ENCODE measurements at regions not wholly inside any gene's neighbourhood (a gene's known extent, or its start where the extent isn't known, plus 50 kb on each side); places are given as distances from the start of the nearest gene placed in this dataset.

GRCh38 chr13:73987618-73988017 is 146.6 kb downstream of the KLF12 start:
- peaks cover 28% of the 10 kb centered on the region for H3K4me1 Mint-ChIP-seq (ENCODE audit: unreplicated experiment)
- H3K27me3 Mint-ChIP-seq: no peaks in the 10 kb centered on the region
- no peak overlapping the region for H3K27ac Mint-ChIP-seq
- H3K36me3 Mint-ChIP-seq: peaks cover 6% of the 10 kb centered on the region
- DNase-seq (ENCODE audit: extremely low spot score, unreplicated experiment): no peak
- H3K9me3 Mint-ChIP-seq: no peaks in the 10 kb centered on the region
- no peak for TF ChIP-seq CTCF (conservative IDR thresholded peaks at IDR 0.05)
- no peak overlapping the region for H3K4me3 Mint-ChIP-seq

GRCh38 chr13:73985783-73986182 is 148.4 kb downstream of the KLF12 start:
- DNase-seq (ENCODE audit: extremely low spot score, unreplicated experiment): no peak
- Mint-ChIP-seq H3K4me3 (no peak overlapping the region), H3K9me3 (no peaks in the 10 kb centered on the region), H3K36me3 (no peaks in the 10 kb centered on the region), H3K27ac (no peak overlapping the region), H3K4me1 (ENCODE audit: unreplicated experiment) (peaks cover 24% of the 10 kb centered on the region), H3K27me3 (no peaks in the 10 kb centered on the region)
- TF ChIP-seq CTCF (conservative IDR thresholded peaks at IDR 0.05): no peak

GRCh38 chr13:73984949-73985691 is 149.1 kb downstream of the KLF12 start:
- Mint-ChIP-seq H3K4me3 (no peak overlapping the region), H3K27me3 (no peaks in the 10 kb centered on the region), H3K9me3 (no peaks in the 10 kb centered on the region), H3K27ac (no peak overlapping the region), H3K4me1 (ENCODE audit: unreplicated experiment) (peaks cover 24% of the 10 kb centered on the region), H3K36me3 (no peaks in the 10 kb centered on the region)
- no peak for DNase-seq (ENCODE audit: extremely low spot score, unreplicated experiment)
- no peak for TF ChIP-seq CTCF (conservative IDR thresholded peaks at IDR 0.05)

- TF ChIP-seq CTCF (conservative IDR thresholded peaks at IDR 0.05): no peak
- DNase-seq (ENCODE audit: extremely low spot score, unreplicated experiment): no peak
- Mint-ChIP-seq H3K4me1 (ENCODE audit: unreplicated experiment) (peaks cover 18% of the 10 kb centered on the region), H3K4me3 (no peak overlapping the region), H3K27ac (no peak overlapping the region), H3K27me3 (no peaks in the 10 kb centered on the region), H3K36me3 (no peaks in the 10 kb centered on the region), H3K9me3 (no peaks in the 10 kb centered on the region)
Measured at GRCh38 chr13:73984201-73984600, 150.0 kb downstream of the KLF12 start.

- H3K4me1 Mint-ChIP-seq (ENCODE audit: unreplicated experiment): peaks cover 7% of the 10 kb centered on the region
- no peaks in the 10 kb centered on the region for H3K27me3 Mint-ChIP-seq
- TF ChIP-seq CTCF (conservative IDR thresholded peaks at IDR 0.05): no peak
- no peak overlapping the region for H3K4me3 Mint-ChIP-seq
- H3K36me3 Mint-ChIP-seq: no peaks in the 10 kb centered on the region
- no peak overlapping the region for H3K27ac Mint-ChIP-seq
- no peak for DNase-seq (ENCODE audit: extremely low spot score, unreplicated experiment)
- H3K9me3 Mint-ChIP-seq: no peaks in the 10 kb centered on the region
Measured at GRCh38 chr13:73983109-73983508, 151.1 kb downstream of the KLF12 start.

All from type B pancreatic cell (in vitro differentiated cells).